DMS114 treated with DMSO at 0.1 percent for 48 hours (cell line): ENCODE measurements at regions not wholly inside any gene's neighbourhood (a gene's known extent, or its start where the extent isn't known, plus 50 kb on each side); places are given as distances from the start of the nearest gene placed in this dataset.

Experiments
- DNase-seq: peaks from one replicate; lab custom pipeline; 2025; ENCODE audit not compliant: unreplicated experiment; lab: John Stamatoyannopoulos, UW

GRCh38 chr14:71321574-71322315 is 414.5 kb downstream of the PCNX1 start:
- DNase-seq, result no peak

DNA sequence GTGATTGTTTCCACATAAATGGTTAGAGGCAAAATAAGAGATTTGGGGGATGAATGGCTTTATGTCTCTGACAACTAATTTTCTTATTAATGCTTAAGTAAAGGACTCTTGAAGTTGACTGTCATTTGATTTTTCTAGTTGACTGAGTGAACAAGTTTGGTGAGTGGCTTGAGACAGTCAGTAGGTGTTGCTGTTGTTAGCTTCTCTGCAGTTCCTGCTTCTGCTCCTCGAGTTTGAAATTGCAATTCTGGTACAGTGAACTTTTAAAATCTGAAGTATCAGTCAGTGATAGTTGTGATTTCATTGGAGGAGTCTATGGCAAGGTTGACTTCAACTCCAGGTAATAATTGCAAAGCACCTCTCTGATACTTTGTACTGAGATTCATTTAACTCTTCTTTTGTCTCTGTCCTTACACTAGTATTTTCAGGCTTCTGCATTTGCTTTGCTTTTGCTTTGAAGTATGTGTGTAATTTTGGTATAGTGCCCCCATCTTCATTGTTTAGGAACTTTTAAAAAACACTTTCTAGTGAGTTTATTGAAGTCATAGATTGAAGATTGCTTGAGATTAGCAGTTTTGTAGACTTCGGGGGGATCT is 415.5 kb downstream of the PCNX1 start:
- peak; percentile 41 for DNase-seq

DNA sequence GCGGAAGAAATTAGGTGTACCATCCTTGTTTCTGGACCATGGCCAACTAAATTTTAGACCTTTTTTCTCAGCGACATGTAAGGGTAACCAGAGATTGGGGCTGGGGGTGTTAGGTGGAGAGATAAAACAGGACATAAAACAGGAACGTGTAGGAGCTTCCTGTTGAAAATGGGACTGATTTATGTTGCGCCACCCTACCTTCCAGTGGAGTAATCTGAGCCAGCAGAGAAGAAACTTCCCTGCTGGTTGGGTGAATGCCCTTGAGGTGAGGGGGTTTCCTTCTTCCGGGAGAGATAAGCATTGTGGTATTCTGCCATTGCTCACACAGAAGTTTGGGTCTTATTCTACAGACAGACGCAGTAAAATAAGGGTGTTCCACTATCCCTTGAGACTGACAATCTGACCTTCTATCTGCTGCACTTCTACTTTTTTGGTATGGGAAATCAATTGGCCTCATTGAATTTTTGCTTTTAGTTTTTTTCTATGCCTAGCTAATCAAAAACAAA is 417.6 kb downstream of the PCNX1 start:
- DNase-seq, result no peak

GRCh38 chr14:71327691-71328090 is 420.4 kb downstream of the PCNX1 start:
- no peak for DNase-seq

DNA sequence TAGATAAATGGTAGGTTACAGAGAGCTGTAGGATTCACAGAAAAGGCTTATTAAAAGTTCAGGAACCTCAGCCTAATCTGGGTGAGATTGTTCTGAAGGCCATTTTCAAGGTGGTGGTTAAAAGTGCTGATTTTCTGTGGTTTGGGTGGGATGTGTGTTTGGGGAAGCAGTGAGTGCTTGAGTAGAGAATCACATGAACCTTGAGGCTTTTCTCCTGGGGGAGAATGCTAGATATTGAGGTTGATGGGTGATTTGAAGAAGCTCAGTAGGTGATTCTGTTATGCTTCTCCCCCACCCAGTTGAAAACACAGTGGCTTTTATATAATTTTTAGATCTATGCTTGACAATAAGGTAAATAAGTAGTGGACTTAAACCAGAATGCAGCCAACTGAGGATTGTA is 420.9 kb downstream of the PCNX1 start:
- DNase-seq, result no peak

DNA sequence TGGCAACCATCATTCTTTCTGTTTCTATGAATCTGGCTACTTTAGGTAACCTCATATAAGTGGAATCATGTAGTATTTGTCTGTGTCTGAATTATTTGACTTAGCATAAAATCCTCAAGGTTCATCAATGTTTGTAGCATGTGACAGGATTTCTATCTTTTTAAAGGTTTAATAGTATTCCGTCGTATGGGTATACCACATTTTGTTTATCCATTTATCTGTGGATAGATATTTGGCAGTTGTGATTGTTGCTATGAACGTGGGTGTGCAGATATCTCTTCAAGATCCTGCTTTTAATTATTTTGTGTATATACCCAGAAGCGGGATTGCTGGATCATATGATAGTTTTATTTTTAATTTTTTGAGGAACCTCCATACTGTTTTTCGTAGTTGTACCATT is 421.7 kb downstream of the PCNX1 start:
- no peak for DNase-seq

DNA sequence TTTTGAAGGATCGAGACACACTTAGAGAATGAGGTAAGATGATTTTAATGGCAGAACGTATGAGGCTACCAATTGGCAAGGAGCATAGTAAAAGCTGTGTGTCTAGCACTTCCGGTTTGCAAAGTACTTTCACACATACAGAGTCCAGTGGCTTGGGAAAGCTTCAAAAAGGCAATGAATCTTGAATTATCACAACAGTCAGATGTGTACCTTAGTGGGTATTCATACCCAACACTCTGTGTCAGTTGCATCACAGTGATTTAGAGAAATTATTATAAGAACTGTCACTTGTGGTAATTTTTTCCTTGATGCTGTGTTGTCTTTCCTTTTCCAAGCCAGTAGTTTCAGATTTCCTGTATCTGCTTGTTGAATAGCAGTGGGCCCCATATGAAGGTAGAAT is 424.1 kb downstream of the PCNX1 start:
- no peak for DNase-seq

GRCh38 chr14:71332476-71332875 is 425.2 kb downstream of the PCNX1 start:
- DNase-seq, result no peak

DNA sequence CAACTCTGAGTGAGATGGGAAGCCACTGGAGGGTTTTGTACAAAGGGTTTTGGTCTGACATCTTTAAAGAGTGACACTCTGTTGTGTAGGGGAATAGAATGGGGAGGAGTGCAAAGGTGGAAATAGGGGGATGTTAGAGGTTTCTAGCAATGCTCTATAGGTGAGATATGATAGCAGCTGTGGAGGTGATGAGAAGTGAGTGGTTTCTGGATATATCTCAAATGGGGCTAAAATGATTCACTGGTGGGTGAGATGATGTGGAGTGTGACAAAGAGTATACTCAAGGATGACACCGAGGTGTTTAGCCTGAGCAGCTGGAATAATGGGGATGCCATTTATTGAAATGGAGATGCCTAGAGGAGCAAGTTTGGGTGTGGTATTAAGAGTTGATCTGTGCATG is 426.4 kb downstream of the PCNX1 start:
- DNase-seq, result no peak

- DNase-seq, result no peak
Observed at GRCh38 chr14:71336489-71337192, 429.4 kb downstream of the PCNX1 start.

DNA sequence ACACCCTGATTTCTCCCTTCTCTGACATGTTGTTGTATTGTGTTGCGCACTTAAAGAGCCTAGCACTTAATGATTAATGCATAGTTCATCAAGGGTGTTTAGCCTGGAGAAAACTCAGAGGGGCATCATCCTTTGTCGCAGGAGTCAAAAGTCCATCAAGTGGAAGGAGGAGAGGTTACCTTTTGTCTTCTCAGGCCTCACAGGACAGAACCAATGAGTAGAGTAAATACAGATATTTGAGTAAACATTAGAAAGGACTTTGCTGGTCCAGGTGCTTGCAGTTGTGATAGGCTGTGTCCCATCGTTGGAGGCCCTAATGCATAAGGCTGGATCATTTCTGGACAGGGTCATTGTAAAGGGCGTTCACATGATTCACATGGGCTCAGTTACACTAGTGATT is 430.9 kb downstream of the PCNX1 start:
- DNase-seq, result no peak

DNA sequence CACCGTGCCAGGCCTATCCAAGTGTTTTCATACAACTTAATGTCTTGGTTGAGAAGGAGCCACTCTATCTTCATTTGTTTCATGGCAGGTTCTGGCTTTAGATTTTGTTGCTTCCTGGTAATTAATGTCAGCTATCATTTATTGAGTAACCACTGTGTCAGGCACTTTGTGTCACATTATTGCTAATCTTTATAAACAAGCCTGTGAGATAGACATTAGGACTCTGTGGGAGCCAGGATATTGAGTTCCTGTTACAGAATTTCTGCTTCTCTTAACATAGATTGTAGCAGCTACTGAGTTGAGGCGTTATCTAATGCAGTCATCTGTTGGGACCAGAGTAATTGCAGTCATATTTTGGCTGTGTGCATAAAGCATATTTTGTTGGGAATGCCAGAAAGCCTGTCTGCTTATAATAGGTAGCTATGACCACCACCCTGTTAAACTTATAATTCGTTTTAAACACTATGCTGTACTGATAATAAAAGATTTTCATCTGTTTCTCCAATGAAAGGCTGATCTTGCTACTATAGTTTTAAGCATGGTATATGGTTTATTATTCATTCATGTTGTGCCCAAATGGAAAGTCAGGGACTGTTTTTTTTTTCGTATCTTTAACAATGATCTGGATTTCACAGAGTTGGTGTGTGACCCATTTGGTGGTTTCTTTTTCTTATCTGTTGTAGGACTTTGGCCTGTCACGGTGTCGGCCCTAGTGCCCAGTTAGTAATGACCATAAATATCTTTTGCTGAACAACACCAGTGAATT is 432.6 kb downstream of the PCNX1 start:
- DNase-seq, result no peak

DNA sequence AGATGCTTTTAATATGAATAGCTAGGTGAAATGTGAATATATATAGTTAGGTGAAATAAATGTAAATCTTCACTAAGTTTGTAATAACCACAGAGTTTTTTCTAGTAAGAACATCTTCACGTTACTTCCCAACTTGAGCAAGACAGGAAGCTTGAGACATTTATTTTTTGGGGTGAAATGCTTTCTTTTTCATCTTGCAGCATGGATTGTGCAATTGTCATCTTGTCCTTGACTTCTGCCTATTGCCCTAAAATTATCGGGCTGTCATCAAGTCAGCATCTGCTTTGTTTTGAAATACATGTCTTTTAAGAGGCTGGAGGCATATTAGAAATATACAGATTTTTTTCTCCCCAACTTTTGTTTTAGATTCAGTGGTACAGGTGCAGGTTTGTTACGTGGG is 433.9 kb downstream of the PCNX1 start:
- DNase-seq, result no peak

- no peak for DNase-seq
Observed at GRCh38 chr14:71343724-71344123, 436.5 kb downstream of the PCNX1 start.

GRCh38 chr14:71344506-71344905 is 437.2 kb downstream of the PCNX1 start:
- DNase-seq, result no peak

- DNase-seq, result no peak
Observed at GRCh38 chr14:71346685-71347084, 439.4 kb downstream of the PCNX1 start.

DNA sequence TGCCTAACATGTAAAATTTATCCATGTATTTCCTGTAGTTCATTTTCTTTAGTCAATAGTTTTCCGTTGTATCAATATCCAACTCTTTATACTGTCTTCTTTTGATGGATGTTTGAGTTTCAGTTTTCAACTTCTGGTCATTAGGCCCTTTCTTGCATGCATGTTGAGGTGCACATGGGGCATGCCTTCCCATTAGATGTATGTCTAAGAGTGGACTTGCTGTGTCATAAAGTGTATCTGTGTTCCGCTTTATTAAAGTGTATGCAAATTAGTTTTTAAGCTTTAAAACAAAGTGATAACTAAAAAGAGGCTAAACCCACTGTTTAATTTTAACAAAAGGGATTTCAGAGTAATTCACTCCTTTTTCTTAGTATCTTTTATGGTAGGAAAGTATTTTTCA is 441.1 kb downstream of the PCNX1 start:
- DNase-seq, result no peak

GRCh38 chr14:71348817-71349216 is 441.6 kb downstream of the PCNX1 start:
- no peak for DNase-seq

DNA sequence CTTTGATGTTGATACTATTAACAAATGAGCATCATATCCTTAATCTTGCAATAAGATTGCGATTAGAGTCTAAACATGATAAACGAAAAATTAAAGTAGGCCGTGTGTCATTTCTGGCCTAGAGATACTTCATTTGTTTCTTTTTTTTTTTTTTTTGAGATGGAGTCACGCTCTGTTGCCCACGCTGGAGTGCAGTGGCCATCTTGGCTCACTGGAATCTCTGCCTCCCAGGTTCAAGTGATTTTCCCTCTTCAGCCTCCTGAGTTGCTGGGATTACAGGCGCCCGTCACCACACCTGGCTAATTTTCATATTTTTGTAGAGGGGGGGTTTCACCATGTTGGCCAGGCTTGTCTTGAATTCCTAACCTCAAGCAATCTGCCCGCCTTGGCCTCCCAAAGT is 446.9 kb downstream of the PCNX1 start:
- DNase-seq, result no peak

DNA sequence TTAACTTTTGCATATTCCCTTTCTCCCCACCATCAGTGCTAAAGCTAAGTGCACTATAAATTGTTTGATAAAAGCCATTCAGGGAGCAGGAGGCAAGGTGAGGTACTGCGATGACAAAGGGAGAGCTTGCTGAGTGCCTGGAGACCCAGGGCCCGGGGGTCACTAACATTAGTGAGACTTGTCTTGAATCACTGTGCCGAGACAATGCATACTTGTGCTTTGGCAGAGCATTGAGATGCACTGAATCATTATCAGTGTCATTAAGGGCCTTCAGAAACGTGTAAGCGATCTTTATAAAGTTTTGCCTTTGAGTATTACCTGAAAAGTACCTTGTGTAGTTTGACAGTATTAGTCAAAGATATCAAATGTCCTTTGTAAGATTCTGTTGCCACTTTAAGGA is 447.5 kb downstream of the PCNX1 start:
- DNase-seq, result no peak
